HL-60 (cell line): ENCODE measurements at regions not wholly inside any gene's neighbourhood (a gene's known extent, or its start where the extent isn't known, plus 50 kb on each side); places are given as distances from the start of the nearest gene placed in this dataset.

Experiments used
- CTCF ChIP-seq: IDR thresholded peaks from one replicate; pipeline ENCODE4 v1.5.1; 2011; ENCODE audit warnings: low read length, control low read depth, inconsistent platforms; ENCODE audit not compliant: insufficient read depth
- GABPA ChIP-seq: IDR thresholded peaks from 2 replicates; pipeline ENCODE4 v1.6.1; 2012; ENCODE audit warnings: low read depth
- POLR2AphosphoS5 ChIP-seq: IDR thresholded peaks from 2 replicates; pipeline ENCODE4 v1.6.1; 2012; ENCODE audit warnings: low read depth
- REST ChIP-seq: IDR thresholded peaks from 2 replicates; pipeline ENCODE4 v1.6.1; 2012; ENCODE audit warnings: low read depth; ENCODE audit not compliant: insufficient replicate concordance

GRCh38 chr11:127055236-127055635, 54.7 kb upstream of the KIRREL3 start:
- TF ChIP-seq CTCF: no peak
- TF ChIP-seq REST: no peak
- TF ChIP-seq POLR2AphosphoS5: no peak
- no peak for TF ChIP-seq GABPA
